WTC11 (cell line): ENCODE measurements at regions not wholly inside any gene's neighbourhood (a gene's known extent, or its start where the extent isn't known, plus 50 kb on each side); places are given as distances from the start of the nearest gene placed in this dataset.

ENCODE experiments used
- CTCF ChIP-seq: fragments of 200-600 bp; IDR thresholded peaks from 2 replicates; pipeline ENCODE4 v1.8.0; 2022; ENCODE audit warnings: antibody characterized with exemption
- NR2C2 ChIP-seq: sonication (generic); formaldehyde crosslinking; IDR thresholded peaks from 2 replicates; pipeline ENCODE4 v1.8.0; 2022; ENCODE audit warnings: mild to moderate bottlenecking, missing genetic modification reagents
- TF ChIP-seq, protein P1 (sequence below): sonication (generic); formaldehyde crosslinking; IDR thresholded peaks from 2 replicates; pipeline ENCODE4 v1.8.1; 2023; ENCODE audit warnings: mild to moderate bottlenecking, missing genetic modification reagents
- TF ChIP-seq, protein P2 (sequence below): sonication (generic); formaldehyde crosslinking; conservative IDR thresholded peaks from 2 replicates; pipeline ENCODE4 v1.8.1; 2022; ENCODE audit warnings: mild to moderate bottlenecking, missing genetic modification reagents

DNA sequence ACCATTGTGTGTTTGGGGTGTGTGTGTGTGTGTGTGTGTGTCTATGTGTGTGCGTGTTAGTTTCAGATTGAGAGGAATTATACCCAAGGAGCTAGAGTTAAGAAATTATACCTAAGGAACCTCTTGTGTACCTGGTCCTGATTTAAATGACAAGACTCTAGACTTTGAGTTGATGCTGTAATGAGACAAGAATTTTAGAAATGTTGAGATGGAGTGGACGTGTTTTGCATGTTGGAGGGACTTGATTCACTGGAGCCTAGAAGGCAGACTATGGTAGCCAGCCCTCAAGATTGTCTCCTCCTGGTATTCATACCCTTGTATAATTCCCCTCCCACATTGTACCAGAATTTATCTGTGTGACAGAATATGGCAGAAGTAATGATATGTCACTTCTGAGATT, 52.4 kb upstream of the HSPB3 start:
- TF ChIP-seq NR2C2 (CRISPR knock-in tag) (no peak), CTCF (no peak)
- TF ChIP-seq, protein P1, sequence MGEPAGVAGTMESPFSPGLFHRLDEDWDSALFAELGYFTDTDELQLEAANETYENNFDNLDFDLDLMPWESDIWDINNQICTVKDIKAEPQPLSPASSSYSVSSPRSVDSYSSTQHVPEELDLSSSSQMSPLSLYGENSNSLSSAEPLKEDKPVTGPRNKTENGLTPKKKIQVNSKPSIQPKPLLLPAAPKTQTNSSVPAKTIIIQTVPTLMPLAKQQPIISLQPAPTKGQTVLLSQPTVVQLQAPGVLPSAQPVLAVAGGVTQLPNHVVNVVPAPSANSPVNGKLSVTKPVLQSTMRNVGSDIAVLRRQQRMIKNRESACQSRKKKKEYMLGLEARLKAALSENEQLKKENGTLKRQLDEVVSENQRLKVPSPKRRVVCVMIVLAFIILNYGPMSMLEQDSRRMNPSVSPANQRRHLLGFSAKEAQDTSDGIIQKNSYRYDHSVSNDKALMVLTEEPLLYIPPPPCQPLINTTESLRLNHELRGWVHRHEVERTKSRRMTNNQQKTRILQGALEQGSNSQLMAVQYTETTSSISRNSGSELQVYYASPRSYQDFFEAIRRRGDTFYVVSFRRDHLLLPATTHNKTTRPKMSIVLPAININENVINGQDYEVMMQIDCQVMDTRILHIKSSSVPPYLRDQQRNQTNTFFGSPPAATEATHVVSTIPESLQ (CRISPR knock-in tag): no peak
- TF ChIP-seq, protein P2, sequence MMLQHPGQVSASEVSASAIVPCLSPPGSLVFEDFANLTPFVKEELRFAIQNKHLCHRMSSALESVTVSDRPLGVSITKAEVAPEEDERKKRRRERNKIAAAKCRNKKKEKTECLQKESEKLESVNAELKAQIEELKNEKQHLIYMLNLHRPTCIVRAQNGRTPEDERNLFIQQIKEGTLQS (CRISPR knock-in tag): no peak
